NCI-H748 treated with DMSO at 0.1 percent for 48 hours (cell line): ENCODE measurements at regions not wholly inside any gene's neighbourhood (a gene's known extent, or its start where the extent isn't known, plus 50 kb on each side); places are given as distances from the start of the nearest gene placed in this dataset.
"Not testable (repeated sequence)": the region's sequence is repeated elsewhere in the genome, so short reads cannot be mapped to it uniquely, and the experiment has no call there.

ENCODE experiments used
- DNase-seq: peaks from one replicate; lab custom pipeline; 2025; lab: John Stamatoyannopoulos, UW

- no peak for DNase-seq
Measured at GRCh38 chr1:178572604-178573003, 59.7 kb downstream of the TEX35 start.

- DNase-seq: no peak
Measured at GRCh38 chr1:178573330-178573729, 60.4 kb downstream of the TEX35 start.

- DNase-seq: no peak
Measured at GRCh38 chr1:178574345-178574744, 61.4 kb downstream of the TEX35 start.

- DNase-seq: no peak
Measured at GRCh38 chr1:178575611-178576361, 62.9 kb downstream of the TEX35 start.

GRCh38 chr1:178576841-178577240 is 63.9 kb downstream of the TEX35 start:
- no peak for DNase-seq

- DNase-seq: no peak
Measured at GRCh38 chr1:178577882-178578281, 65.0 kb downstream of the TEX35 start.

GRCh38 chr1:178578541-178578940 is 65.6 kb downstream of the TEX35 start:
- no peak for DNase-seq

- DNase-seq: no peak
Measured at GRCh38 chr1:178579095-178579494, 66.2 kb downstream of the TEX35 start.

- no peak for DNase-seq
Measured at GRCh38 chr1:178579562-178579961, 66.7 kb downstream of the TEX35 start.

- no peak for DNase-seq
Measured at GRCh38 chr1:178580096-178580495, 67.2 kb downstream of the TEX35 start.

GRCh38 chr1:178580876-178581275 is 68.0 kb downstream of the TEX35 start:
- no peak for DNase-seq

GRCh38 chr1:178581351-178582303 is 68.7 kb downstream of the TEX35 start:
- no peak for DNase-seq

- DNase-seq: no peak
Measured at GRCh38 chr1:178587096-178587495, 74.2 kb downstream of the TEX35 start.

- DNase-seq: no peak
Measured at GRCh38 chr1:178587975-178588374, 75.1 kb downstream of the TEX35 start.

- not testable (repeated sequence) for DNase-seq
Measured at GRCh38 chr1:178589042-178589441, 76.1 kb downstream of the TEX35 start.

GRCh38 chr1:178591811-178592210 is 78.9 kb downstream of the TEX35 start:
- DNase-seq: not testable (repeated sequence)

- no peak for DNase-seq
Measured at GRCh38 chr1:178593515-178593914, 80.6 kb downstream of the TEX35 start.

GRCh38 chr1:178594133-178594532 is 81.2 kb downstream of the TEX35 start:
- DNase-seq: no peak

GRCh38 chr1:178595491-178595890 is 82.6 kb downstream of the TEX35 start:
- DNase-seq: no peak

- no peak for DNase-seq
Measured at GRCh38 chr1:178599087-178599486, 86.2 kb downstream of the TEX35 start.

- no peak for DNase-seq
Measured at GRCh38 chr1:178599745-178600144, 86.8 kb downstream of the TEX35 start.

GRCh38 chr1:178603926-178604325 is 91.0 kb downstream of the TEX35 start:
- no peak for DNase-seq

- DNase-seq: no peak
Measured at GRCh38 chr1:178606839-178607238, 93.9 kb downstream of the TEX35 start.
